NCI-H2107 treated with DMSO at 0.1 percent for 48 hours (cell line): ENCODE measurements at regions not wholly inside any gene's neighbourhood (a gene's known extent, or its start where the extent isn't known, plus 50 kb on each side); places are given as distances from the start of the nearest gene placed in this dataset.
A peak's percentile ranks its signal among the peaks of the same experiment; 100 is the strongest.
"Not testable (repeated sequence)": the region's sequence is repeated elsewhere in the genome, so short reads cannot be mapped to it uniquely, and the experiment has no call there.

ENCODE experiments used
- DNase-seq: peaks from one replicate; lab custom pipeline; 2025; ENCODE audit not compliant: unreplicated experiment; lab: John Stamatoyannopoulos, UW

- DNase-seq: no peak
Observed at GRCh38 chr1:168490306-168490705, 53.5 kb downstream of the XCL2 start.

GRCh38 chr1:168488138-168488537, 55.7 kb downstream of the XCL2 start:
- peak; percentile 17 for DNase-seq

DNA sequence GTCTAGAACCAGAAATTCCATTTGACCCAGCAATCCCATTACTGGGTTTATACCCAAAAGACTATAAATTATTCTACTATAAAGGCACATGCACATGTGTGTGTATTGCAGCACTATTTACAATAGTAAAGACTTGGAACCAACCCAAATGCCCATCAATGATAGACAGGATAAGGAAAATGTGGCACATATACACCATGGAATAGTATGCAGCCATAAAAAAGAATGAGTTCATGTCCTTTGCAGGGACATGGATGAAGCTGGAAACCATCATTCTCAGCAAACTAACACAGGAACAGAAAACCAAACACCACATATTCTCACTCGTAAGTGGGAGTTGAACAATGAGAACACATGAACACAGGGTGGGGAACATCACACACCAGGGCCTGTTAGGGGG, 57.0 kb downstream of the XCL2 start:
- not testable (repeated sequence) for DNase-seq

DNA sequence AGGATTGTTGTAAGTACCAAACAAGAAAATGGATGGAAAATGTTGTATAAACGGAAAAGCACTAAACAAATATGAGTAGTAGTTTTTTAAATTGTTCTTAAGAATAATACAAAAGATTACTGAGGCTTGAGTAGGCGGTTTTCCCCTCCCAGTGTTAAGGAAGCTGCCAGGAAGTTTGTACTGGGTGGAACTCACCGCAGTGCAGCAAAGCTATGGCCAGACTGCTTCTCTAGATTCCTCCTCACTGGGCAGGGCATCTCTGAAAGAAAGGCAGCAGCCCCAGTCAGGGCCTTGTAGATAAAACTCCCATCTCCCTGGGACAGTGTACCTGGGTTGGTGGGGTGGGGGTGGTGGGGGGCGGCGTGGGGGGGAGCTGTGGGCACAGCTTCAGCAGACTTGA, 58.7 kb downstream of the XCL2 start:
- DNase-seq: no peak

DNA sequence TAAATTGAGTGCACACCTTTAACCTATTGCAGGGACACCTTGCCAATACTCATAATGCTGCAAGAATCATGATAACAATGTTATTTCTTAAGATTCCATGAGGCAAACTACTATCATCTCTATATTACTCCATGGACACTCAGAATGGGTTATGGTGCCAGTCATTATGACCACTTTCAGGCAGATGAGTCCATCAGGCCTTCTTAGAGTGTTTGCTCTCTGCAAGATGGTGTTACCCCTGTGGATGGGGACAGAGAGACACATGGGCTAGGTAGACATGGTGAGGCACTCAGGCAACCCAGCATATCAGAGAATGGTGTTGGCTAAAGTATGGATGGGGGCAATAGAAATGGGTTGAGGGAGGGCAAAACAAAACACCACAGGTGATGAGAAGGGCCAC, 59.7 kb downstream of the XCL2 start:
- DNase-seq: no peak

GRCh38 chr1:168483539-168483938, 60.3 kb downstream of the XCL2 start:
- DNase-seq: no peak

DNA sequence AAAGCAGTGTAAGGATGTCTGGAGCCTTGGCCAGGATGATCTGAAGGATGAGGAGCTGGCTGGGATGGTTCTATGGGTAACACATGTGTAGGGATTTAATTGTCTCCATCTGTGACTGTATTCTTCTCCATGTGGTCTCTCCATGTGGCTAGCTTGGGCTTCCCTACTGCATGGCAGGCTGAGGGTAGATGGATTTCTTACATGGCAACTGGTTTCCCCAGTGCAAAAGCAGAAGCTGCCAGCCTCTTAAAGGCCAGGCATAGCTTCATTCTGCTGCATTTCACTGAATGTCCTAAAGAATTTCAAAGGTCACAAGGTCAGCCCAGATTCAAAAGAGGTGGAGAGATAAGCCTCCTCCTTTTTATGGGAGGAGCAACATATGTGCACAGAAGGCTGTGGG, 61.7 kb downstream of the XCL2 start:
- no peak for DNase-seq

GRCh38 chr1:168481586-168481985, 62.2 kb downstream of the XCL2 start:
- DNase-seq: no peak

DNA sequence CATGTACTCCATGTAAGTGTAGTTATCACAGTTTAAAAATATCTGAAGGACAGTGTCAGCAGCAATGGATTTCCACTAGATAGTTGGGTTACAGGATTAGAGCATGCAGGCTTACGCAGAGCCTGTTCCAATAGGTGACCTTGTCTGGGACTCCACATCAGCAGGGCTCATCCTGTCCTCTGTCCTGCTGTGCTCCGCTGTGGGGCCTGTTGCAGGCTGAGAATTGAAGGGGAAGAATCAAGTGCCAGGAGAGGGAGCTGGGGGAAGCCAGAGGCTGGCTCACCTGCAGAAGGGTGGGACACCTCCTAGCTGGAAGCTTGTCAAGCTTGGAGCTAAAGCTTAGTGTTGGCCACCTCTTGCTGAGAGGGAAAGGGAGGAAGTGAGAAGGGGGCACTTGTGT, 62.8 kb downstream of the XCL2 start:
- DNase-seq: no peak

GRCh38 chr1:168477792-168478191, 66.0 kb downstream of the XCL2 start:
- no peak for DNase-seq

DNA sequence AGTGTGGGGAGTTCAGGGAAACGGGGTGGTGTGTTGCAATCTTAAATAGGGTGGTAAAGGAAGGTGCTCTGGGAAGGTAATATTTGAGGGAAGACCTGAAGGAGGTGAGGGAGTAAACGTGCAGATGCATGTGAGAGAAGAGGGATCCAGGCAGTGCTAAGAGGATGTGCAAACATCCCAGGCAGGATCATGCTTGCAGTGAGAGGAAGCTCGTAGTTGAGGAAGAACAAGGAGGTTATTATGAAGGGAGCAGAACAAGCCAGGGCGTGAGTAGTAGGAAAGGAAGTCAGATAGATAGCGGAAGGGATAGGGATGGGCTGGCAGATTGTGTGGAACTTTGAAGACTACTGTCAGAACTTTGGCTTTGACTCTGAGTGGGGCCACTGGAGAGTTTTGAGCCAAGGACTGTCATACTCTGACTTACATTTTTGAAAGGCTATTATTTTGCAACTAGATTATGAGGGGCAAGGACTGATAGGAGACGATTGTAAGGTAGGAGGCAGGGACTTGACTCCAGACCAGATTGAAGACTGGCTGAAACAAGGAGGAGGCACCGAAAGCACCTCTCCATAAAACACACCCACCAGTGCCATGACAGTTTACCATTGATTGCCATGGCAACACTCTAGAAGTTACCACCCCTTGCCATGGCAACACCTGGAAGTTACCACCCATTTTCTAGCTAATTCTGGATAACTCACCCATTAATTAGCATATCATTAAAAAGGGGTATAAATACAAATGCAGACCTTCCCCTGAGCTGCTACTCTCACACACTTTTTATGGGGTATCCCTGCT, 67.0 kb downstream of the XCL2 start:
- DNase-seq: no peak

GRCh38 chr1:168474322-168474721, 69.5 kb downstream of the XCL2 start:
- DNase-seq: no peak

- no peak for DNase-seq
Observed at GRCh38 chr1:168473126-168473525, 70.7 kb downstream of the XCL2 start.

DNA sequence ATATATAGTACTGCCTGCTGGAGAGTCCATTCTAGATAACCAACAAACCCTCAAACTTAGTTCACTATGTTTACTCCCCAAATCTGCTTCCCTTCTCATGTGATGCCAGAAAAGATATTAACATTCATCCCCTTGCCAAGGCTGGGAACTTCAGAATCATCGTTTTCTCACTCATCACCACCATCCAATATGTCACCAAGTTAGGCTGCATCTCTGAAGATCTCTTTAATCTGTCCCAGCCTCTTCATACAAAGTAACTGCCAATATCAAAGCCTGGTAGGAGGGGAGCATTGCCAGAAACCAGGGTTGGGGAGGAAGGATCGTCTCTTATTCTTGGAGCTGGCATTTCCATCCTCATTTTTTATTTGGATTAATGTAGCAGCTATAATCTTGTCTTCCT, 71.6 kb downstream of the XCL2 start:
- DNase-seq: no peak

DNA sequence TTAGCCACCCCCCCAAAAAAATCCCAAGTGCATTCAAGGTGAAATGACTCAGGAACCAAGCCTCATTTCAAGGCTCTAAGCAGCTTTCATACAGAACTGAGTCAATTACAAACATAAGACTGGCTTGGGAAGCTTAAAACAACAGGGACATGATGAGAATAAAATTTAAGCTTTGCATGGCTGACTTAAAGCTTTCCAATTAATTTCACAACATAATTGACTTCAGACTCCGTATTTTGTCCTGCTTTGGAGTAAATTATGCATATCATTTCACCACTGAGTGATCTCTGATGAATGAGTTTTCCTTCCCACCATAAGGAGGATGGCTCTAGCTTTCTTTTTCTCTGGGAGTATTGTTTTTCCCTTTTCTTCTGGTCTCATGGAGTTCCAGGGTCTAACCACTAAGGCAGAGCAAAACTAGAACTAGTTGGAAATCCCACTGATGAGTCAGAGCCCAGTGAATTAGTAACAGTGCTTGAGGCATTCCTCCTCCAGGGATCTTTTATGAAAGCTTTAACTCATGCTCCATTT, 72.8 kb downstream of the XCL2 start:
- DNase-seq: no peak

DNA sequence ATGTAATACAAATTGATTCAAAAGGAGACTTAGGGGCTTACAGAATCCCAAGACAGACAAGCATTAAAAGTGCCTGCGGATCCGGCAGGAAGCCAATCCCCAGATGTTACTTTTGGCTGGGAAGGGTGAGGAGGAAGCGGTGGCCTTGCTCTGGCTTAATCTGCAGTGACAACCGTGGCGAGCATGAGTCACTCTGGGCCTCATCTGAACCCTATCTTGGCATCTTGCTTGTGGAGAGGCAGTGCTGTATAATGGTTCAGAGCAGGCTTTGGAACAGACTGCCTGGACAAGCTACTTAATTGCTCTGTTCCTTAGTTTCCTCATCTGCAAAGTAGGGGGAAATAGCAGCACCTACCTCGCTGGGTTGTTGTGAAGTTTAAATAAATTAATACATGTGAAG, 74.1 kb downstream of the XCL2 start:
- no peak for DNase-seq

GRCh38 chr1:168468822-168469221, 75.0 kb downstream of the XCL2 start:
- DNase-seq: no peak

- DNase-seq: no peak
Observed at GRCh38 chr1:168468042-168468809, 75.6 kb downstream of the XCL2 start.

- no peak for DNase-seq
Observed at GRCh38 chr1:168467452-168467851, 76.3 kb downstream of the XCL2 start.

- no peak for DNase-seq
Observed at GRCh38 chr1:168466714-168467131, 77.1 kb downstream of the XCL2 start.

- DNase-seq: peak; percentile 80
Observed at GRCh38 chr1:168466092-168466713, 77.6 kb downstream of the XCL2 start.

- DNase-seq: not testable (repeated sequence)
Observed at GRCh38 chr1:168461108-168461507, 82.7 kb downstream of the XCL2 start.
